ENCODE measurements at regions not wholly inside any gene's neighbourhood (a gene's known extent, or its start where the extent isn't known, plus 50 kb on each side); places are given as distances from the start of the nearest gene placed in this dataset.

DNA sequence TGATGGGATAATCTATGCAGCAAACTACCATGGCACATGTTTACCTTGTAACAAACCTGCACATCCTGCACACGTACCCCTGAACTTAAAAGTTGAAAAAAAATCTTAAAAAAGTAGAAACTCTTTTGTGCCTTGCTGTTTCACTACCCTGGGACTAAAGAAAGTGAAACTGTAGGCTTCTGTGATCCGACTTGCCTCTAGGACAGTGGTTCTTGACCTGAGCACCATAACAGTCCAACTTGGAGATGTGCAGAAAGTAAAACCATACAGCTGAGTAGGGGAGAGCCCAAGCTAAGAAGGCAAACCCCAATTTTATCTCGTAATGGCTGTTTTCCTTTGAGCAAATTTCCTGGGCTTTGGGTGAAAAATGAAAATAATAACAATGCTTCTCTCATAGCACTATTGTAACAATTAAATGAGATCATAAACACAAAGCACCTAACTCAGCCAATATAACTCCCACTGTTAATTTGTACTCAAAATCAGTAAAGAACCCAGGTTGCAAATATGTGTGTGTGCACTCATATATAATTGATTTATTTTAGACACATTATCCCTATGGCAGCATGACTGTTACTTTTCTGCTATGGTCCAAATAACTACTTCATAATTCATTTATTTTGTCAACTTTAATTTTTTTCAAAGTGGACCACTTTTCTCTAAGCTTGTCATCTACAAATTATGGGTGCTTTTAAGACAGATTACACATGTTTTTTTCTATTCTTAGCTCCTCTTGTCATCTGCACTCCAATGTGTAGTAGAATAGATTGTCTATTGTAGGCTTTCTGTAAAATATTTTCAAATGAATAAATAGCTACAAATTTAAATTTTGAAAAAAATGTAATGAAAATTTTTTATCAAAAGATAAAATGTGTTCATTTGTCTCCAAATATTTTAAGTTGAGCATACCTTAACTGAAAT is 334.9 kb downstream of the BTG1 start:
- TF ChIP-seq, protein P1, sequence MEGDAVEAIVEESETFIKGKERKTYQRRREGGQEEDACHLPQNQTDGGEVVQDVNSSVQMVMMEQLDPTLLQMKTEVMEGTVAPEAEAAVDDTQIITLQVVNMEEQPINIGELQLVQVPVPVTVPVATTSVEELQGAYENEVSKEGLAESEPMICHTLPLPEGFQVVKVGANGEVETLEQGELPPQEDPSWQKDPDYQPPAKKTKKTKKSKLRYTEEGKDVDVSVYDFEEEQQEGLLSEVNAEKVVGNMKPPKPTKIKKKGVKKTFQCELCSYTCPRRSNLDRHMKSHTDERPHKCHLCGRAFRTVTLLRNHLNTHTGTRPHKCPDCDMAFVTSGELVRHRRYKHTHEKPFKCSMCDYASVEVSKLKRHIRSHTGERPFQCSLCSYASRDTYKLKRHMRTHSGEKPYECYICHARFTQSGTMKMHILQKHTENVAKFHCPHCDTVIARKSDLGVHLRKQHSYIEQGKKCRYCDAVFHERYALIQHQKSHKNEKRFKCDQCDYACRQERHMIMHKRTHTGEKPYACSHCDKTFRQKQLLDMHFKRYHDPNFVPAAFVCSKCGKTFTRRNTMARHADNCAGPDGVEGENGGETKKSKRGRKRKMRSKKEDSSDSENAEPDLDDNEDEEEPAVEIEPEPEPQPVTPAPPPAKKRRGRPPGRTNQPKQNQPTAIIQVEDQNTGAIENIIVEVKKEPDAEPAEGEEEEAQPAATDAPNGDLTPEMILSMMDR (IDR thresholded peaks at IDR 0.05; ENCODE audit: borderline replicate concordance, extremely low read depth, low read length, poor library complexity, severe bottlenecking), result no peak
- no peak for TF ChIP-seq EZH2 (IDR thresholded peaks at IDR 0.05; ENCODE audit: borderline replicate concordance, low read depth, low read length, severe bottlenecking)
